RWPE1 (cell line): ENCODE measurements at regions not wholly inside any gene's neighbourhood (a gene's known extent, or its start where the extent isn't known, plus 50 kb on each side); places are given as distances from the start of the nearest gene placed in this dataset.
A peak's percentile ranks its signal among the peaks of the same experiment; 100 is the strongest.

Experiments used
- CTCF ChIA-PET: fragments of 350-600 bp; sonication (Branson Sonifier 250); formaldehyde crosslinking; extraction: SDS; loops from one replicate; lab custom pipeline; 2021; lab: Yijun Ruan, JAX
- POLR2A ChIA-PET: fragments of 400-600 bp; formaldehyde crosslinking; extraction: SDS; loops from one replicate; lab custom pipeline; 2020; ENCODE audit warnings: antibody characterized with exemption; ENCODE audit not compliant: low non-redundant PET; lab: Yijun Ruan, JAX
- DNase-seq: peaks from one replicate; pipeline ENCODE4 v3.0.0; 2012; ENCODE audit warnings: low spot score
- H3K27ac ChIP-seq: fragments of 450-650 bp; 2 replicates; pipeline ENCODE4 v1.5.1; 2017
- CTCF ChIP-seq: fragments of 450-650 bp; conservative IDR thresholded peaks from 2 replicates; pipeline ENCODE4 v1.5.1; 2017; ENCODE audit warnings: low read depth, mild to moderate bottlenecking

- CTCF ChIA-PET = no interaction called here
- TF ChIP-seq CTCF = no peak
- POLR2A ChIA-PET = no interaction called here
- DNase-seq = no peak
- H3K27ac ChIP-seq = no peak overlapping the region
Measured at GRCh38 chr15:80308002-80308401, 56.0 kb upstream of the CTXND1 start.

- no peak overlapping the region for H3K27ac ChIP-seq
- ChIA-PET POLR2A (no interaction called here), CTCF (interaction anchor here (0.5 to 1.0 kb wide), 8 partner anchors 11 to 1083 kb away, joined by 3 to 6 read pairs (median 4); no protein-coding TSS in a partner anchor)
- peak; percentile 27 for DNase-seq
- TF ChIP-seq CTCF = peak; percentile 33; the same call in 1 of the 2 replicates
Measured at GRCh38 chr15:80309769-80310384, 57.9 kb upstream of the CTXND1 start.

GRCh38 chr15:80310776-80311175 is 58.8 kb upstream of the CTXND1 start:
- POLR2A ChIA-PET = no interaction called here
- H3K27ac ChIP-seq = no peak overlapping the region
- TF ChIP-seq CTCF = no peak
- DNase-seq = no peak
- CTCF ChIA-PET = interaction anchor here (0.6 kb wide), 1 partner anchor 95 kb away, joined by 3 read pairs; no protein-coding TSS in a partner anchor

- TF ChIP-seq CTCF = no peak
- DNase-seq = no peak
- ChIA-PET CTCF (interaction anchor here (0.8 kb wide), 1 partner anchor 24 kb away, joined by 6 read pairs; no protein-coding TSS in a partner anchor), POLR2A (no interaction called here)
- H3K27ac ChIP-seq = no peak overlapping the region
Measured at GRCh38 chr15:80315289-80315987, 63.4 kb upstream of the CTXND1 start.

- TF ChIP-seq CTCF = no peak
- DNase-seq = peak; percentile 20
- CTCF ChIA-PET = interaction anchor here (0.6 kb wide), 1 partner anchor 48 kb away, joined by 3 read pairs; no protein-coding TSS in a partner anchor
- H3K27ac ChIP-seq = no peak overlapping the region
- POLR2A ChIA-PET = no interaction called here
Measured at GRCh38 chr15:80317389-80318182, 65.6 kb upstream of the CTXND1 start.

- H3K27ac ChIP-seq = no peak overlapping the region
- no peak for DNase-seq
- ChIA-PET CTCF (no interaction called here), POLR2A (no interaction called here)
- no peak for TF ChIP-seq CTCF
Measured at GRCh38 chr15:80321853-80322252, 69.8 kb upstream of the CTXND1 start.
